ENCODE measurements at regions not wholly inside any gene's neighbourhood (a gene's known extent, or its start where the extent isn't known, plus 50 kb on each side); places are given as distances from the start of the nearest gene placed in this dataset.

GRCh38 chr9:678897-679296 lies 162.6 kb upstream of the DMRT1 start:
- TF ChIP-seq CTCF (IDR thresholded peaks at IDR 0.05) (no peak), POLR2A (IDR thresholded peaks at IDR 0.05) (no peak)
